CD4-positive, alpha-beta T cell treated with Interleukin-12 subunit alpha and Interleukin-12 subunit beta, for 1 hour (primary cell): ENCODE measurements at regions not wholly inside any gene's neighbourhood (a gene's known extent, or its start where the extent isn't known, plus 50 kb on each side); places are given as distances from the start of the nearest gene placed in this dataset.

Experiments
- DNase-seq: peaks from one replicate; pipeline ENCODE4 v3.0.0-alpha.2; 2020

DNA sequence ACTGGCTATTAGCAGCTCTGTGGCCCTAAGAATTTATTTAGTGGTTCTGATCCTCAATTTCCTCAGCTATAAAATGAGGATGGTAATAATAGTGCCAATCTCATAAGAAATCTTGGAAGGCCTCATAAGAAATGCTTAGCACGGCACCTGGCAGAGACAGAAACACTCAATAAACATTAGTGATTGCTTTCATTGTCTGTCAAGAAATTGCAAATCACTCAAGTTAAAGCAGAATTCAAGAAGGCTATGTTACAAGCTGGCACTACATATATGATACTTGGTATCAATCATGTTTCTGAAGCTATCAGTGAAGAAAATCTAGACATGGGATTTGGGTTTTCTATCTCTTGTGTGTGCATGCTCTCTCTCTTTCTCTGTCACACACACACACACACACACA is 267.7 kb upstream of the KCNIP4 start:
- DNase-seq, result no peak

DNA sequence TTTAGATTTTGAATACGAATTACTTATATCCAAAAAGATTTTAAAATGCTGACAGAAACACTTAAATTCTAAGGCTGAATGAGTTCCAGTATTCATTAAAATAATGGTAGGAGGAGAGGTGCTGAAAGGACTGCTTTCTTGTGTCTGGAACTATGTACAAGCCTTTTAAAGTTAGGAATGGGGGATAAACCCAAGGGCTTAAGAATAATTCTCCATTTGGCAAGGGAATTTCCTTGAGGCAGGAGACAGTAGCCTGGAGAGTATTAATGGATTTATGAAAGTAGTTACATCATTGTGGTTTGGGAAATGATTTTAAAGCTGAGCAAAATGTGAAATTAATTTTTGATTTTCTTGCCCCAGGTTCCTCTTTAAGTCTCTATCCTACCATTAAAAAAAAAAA is 266.5 kb upstream of the KCNIP4 start:
- DNase-seq, result no peak

DNA sequence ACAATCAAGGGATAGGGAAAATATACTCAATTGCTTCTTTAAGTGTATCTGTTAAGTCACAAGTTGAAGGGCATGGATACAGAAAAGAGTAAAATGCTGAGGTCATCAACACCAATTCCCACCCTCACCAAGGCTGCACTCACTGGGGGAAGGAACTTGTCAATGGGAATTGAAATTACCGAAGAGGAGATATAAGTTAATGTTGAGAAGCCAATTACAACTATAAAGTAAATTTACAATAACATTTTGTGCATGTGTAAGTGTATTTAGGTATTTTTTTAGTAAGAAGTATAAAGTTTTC is 255.1 kb upstream of the KCNIP4 start:
- no peak for DNase-seq

DNA sequence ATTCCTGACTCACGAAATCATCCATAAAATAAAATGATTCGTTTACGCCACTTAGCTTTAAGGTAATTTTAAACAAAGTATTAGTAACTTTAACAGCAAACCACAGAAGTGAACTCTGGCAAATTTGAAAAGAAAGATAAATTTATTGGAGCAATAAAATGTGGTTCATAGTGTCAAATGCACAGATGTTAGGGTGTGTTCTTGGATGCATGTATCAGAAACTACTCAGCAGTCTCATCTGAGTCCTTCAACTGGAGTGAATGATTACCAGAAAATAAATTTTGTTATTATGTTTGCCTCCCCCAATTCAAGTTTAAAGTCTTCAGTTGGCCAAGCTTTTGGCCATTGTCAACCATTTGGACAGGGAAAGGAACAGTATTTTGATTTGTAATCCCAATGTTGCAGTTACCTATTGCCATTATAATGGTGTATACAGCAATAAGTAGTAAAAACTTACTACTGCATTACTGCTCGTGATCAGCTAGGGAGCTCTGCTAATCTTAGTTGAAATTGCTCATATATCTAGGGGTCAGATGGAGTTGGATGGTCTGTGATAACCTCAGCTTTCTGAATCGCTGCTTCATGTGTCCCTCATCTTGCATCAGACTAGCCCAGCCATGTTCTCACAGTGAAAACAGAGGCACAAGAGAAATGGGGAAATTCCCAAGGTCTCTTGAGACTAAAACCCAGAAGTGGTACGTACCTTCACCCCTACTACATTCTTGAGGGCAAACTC is 254.6 kb upstream of the KCNIP4 start:
- no peak for DNase-seq

DNA sequence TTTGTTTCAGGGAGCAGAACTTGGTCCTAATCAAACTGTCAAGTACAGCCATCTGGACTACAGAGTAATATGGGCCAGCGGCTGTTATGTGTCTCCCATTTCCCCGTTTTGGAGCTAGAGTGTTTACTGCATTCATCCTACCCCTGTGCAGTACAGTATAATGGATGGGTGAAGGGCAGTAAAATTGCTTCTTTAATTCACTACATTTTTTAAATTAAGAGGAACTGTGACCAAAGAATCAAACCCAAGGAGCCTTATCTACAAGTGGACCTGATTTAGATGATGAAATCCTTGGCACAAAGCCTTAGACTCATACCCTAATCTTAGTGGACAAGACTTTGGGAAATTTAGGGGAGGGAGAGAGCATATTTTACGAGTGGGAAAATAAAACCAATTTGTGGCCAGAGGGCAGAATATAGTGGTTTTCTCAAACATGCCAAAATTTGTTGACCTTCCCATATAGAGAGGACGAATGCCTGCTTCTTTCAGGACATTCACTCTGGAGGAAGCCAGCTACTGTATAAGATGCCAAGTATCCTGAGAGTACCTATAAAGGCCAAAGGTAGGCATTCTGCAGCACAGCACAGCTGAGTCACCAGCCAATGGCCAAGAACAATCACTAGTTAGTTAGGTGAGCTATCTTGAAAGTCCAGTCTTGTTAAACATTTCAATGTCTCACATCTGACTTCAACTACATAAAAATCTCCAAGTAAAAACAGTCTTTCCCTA is 253.8 kb upstream of the KCNIP4 start:
- DNase-seq, result no peak

DNA sequence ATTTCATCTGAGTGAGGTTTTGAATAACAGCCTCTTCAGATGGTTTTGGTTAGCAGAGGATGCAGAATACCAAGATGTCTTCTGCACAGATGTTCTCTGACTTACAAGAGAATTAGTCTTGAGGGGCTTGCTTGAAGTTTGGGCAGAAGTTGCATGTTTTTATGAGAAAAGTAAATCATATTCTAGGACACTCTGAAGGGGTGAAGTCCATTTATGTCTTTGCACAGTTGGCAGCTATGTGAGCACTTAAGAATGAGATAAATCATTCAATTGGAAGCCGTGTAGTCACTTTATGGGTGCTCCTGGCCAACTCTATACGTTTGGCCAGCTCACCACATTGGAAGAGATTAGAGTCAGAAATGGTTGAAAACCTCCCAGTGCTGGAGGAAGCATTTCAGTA is 252.7 kb upstream of the KCNIP4 start:
- no peak for DNase-seq

DNA sequence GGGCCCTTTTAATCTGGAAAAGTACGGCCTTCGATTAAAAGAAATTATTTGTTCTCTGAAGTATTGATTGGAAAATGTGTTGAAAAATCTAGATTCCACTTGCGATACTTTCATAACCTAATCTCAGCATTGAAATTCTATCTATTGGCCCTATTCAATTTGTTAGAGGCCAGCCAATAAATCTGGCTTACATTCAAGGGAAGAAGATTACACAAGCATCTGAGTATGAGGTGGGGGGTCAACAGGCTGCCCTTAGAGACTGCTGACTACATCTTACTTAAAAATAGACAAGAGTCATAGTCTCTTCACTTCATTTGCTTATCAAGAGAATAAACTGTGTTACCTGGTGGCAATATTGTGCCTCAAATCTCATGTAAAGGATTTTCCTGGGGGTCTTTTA is 248.0 kb upstream of the KCNIP4 start:
- DNase-seq, result no peak

DNA sequence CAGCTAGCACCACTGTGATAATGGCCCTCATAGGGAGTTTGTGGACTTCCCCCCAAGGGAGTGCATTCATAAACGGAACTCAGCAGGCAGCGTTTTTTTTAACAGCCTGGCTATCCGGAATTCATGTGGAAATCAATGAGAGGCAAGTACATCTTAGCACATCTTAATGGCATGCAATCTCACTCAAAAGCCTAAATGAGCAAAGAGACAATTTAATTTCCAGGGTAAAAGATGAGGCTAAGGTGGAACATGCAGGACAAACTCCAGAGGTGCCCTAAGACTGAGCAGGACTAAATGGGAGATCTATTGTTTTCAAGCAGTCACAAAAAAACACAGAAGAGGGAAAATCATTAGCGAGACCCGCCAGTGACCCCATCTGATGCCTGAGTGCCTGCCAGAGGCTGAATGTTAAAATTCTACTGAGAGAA is 243.5 kb upstream of the KCNIP4 start:
- no peak for DNase-seq

DNA sequence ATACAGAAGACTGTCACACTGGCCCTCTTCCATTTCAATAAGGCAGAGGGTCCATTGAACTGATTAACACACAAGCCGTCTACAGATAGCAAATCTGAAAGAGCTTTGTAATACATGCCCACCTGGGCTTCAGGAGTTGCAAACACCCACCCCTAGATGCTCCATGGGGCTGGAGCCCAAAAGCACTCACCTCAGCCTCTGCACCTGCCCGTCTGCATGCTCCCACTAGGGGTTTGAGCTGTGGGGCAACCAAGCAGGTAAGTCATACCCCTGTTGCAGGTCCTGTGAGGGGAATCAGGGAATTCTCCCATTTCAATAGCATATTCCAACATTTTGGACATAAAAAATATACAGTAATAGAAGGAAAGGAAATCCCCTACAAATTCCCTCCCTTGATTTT is 243.0 kb upstream of the KCNIP4 start:
- no peak for DNase-seq

DNA sequence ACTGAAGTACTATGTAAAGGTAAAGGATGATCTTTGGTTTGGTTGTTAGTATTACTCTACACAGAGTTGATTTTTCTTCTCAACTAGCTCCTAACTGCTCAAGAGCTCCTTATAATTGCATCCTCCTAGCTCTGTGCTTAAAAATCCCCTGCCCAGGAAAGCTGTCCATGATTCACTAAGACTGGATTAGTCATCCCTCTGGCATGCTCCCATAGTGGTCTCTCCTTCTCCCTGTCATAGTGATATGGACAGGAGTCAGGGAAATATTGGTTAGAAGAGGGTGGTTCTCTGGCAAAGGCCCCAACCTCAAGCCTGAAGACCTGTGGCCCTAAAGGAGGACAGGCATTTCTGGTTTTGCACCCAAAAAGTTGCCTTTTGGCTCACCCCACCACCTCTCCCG is 242.3 kb upstream of the KCNIP4 start:
- DNase-seq, result no peak

DNA sequence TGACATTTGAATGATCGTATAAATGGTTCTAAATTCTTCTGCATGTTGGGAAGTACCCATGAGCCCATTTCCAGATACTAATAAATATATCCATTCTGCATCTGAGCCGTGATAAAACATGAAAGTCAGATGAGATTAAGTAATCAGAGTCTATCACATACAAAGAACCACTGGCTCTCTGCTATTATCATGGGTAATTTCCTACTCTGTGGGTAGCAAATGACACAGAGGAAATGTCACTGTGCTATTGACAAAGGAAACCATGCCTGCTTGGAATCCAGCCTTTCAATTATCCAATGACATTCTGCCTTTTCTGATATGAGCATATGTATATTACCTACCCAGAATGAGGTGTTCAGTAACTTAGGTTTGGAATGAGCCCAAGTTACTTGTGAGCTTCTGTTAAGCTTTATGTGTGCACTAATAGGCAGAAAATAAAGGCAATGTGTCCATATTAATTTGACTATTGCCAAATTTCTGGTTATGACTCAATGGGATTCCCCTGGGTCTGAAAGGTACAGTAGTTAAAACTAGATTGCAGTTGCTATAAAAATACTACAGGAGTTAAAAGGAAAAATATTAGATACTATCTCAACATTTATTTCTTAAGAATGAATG is 238.7 kb upstream of the KCNIP4 start:
- no peak for DNase-seq

DNA sequence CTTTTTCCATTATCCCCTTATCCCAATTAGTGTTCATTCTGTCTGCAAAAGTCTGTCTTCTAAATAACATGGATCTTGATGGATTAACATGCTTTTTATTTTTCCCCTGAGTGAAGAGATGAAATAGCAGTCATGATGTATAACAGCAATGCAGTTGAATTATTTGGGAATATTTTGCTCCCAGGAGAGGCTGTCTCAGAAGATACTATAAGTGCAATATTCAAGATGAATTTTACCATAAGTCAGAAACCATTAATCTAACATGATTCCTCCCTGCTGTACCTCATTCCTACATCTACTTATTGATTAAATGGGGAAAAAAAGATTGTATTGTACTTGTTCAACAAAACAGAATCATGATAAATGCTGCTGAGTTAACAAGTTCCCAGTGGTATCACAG is 233.2 kb upstream of the KCNIP4 start:
- no peak for DNase-seq

DNA sequence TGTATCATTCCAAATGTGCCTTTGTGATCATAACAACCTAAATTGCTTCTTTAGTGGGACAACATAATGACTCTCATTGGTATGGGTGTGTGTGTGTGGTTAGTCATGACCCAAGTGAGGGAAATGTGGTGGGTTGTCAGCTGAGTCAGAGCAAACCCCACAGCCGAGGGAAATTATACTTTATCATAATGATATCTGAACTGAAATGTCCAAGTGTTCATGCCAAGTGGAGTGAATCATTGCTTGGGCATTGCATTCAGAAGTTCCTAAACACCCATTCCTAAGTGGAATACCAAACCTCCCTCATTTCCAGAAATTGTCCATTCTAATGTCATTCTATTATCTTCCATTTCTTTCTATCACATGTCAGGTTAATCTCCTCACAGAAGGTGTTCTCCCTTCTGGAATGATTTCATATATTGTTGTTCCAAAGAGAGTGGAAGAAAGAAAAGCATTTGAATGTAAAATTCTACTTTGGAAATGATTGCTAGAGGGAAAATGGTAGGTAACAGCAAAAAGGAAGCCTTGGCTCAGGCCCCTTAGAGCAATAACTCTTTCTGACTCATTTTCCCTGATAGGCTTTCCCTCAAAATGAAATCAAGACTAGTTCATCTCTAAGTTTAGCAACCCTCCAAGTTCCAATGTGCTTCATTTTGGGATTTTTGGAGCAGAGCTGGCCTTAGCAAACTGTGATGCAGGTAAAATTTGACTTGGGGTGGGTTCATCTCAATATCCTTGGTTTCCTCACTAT is 230.7 kb upstream of the KCNIP4 start:
- DNase-seq, result no peak

DNA sequence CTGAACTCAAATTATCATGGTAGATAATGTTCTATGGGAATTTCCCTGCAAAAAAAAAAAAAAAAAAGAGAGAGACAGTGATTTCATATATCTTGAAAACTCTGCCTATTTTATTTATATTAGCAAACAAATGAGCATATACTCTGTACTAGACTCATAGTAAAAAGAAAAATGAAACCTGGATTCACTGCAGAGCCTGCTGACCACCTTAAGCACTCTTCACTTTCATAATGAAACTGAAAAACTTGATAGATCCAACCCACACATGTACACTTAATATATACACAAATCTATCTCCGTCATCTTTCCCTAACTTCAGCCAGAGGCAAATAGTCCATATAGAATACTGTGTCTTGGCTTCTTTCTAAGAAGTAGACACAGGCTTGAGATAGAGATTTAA is 226.1 kb upstream of the KCNIP4 start:
- DNase-seq, result no peak

DNA sequence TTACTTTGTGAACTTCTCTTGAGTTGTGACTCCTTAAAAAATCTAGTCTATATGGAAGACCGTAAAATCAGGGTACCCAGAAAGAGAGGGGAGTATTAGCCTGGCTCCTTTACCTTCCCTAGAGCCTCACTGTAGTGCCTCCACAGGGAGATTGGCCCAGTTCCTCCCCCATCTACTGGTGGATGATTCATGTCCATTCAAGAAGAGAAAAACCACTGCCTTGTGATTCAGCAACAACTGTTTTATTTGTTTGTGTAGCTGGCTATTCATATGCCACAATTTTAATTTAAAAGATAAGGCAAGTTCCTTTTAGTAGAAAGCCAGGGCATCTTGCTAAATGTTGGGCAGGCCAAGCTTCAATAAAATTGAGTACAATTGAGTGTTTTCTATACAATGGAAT is 221.8 kb upstream of the KCNIP4 start:
- DNase-seq, result no peak

DNA sequence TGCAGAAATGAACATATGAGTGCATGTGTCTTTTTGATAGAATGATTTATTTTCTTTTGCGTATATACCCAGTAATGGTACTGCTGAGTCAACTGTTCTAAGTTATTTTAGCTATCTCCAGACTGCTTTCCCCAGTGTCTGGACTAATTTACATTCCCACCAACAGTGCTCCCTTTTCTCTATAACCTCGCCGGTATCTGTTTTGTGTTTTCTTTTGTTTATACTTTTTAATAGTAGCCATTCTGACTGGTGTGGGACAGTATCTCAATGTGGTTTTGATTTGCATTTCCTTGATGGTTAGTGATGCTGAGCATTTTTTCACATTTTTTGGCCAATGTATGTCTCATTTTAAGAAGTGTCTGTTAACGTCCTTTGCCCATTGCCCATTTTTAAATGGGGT is 218.6 kb upstream of the KCNIP4 start:
- DNase-seq, result no peak

DNA sequence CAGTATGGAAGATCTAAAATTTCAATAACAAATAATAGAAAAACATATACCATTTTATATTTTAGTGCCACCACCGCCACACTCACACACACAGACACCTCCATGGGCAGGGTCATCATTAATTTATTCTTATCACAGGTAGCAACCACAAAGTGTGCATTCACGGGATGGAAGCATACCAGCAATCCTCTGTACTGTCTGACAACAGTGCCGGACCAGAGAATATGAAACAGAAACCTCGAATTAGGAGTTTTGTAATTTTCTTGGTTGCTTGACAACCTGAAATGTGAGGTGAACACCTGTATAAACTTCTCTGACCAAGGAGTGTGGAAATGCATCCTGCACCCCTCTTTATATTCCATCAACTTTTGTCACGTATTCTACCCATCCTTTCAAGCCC is 213.9 kb upstream of the KCNIP4 start:
- DNase-seq, result no peak

DNA sequence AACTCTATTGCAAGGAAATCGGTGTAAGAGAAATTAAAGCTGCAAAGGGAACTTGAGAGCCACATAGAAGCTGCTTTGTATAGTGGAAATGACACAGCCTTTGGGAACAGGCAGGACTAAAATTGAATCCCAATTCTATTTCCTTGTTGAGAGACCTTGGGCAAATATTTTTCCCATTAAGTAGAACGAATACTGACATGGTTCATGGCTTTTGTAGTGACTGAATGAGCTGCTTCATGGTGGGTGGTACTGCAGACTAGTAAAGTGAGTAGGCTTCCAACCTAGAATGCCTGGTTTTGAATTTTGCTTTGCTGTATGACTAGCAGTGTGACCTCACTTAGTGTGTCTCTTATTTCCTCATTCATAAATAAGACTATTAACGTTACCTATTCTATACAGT is 182.2 kb upstream of the KCNIP4 start:
- DNase-seq, result no peak

DNA sequence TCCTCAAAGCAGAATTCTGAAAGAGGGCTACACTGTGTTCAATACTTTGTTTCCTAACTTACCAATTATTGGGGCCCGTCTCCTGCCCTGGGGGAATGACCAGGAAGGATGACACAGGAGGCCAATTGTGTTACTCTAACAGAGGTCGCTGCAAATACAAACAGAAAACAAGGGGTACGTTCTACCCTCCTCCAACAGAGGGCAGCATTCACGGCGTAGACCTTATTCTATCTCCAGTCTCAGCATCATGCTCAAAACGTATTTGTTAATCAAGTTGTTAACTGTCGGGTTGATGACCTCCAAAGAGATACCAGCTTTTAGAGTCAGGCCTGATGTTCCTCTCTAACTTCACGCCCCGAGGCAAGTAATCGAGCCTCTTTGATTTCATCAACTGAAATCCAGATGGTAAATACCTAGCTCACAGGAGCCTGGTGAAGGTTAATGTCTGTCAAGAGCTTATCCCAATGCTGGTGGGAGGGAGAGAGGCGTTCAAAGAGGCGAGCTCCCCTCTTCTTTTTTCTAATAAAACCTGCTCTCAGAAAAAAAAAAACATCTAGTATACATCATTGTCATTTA is 181.0 kb upstream of the KCNIP4 start:
- DNase-seq, result no peak

DNA sequence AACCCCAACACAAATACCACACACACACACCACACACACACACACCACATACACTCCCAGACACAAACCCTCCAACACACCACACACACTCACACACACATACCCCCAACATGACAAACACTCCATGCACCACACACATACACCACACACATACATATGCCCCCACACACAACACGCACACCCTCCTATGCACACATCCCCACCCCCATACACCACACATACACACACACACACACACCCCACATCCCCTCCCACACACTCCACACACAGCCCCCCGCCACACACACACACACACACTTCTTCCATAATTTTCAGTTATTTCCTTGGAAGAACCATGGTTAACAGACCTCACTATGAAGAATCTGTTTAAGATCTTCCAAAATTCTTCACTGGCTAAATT is 173.5 kb upstream of the KCNIP4 start:
- DNase-seq, result no peak

DNA sequence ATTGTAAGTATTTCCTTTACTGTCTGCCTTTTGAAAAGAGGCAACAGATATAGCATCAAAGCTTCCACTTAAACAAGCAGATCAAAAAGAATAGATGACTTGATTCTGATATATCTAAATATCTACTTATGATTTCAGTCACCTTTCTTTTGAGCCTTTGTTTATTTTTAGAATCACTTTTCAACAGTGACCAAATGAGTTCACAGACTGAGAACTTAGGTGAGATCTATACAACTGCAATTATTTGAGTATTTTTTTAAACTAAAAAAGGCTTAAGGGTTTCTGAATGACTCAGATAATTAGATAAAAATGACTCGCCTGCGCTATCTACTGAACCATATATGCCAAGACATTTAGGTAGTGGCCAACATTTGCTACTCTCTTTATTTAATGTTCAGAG is 166.7 kb upstream of the KCNIP4 start:
- DNase-seq, result no peak

DNA sequence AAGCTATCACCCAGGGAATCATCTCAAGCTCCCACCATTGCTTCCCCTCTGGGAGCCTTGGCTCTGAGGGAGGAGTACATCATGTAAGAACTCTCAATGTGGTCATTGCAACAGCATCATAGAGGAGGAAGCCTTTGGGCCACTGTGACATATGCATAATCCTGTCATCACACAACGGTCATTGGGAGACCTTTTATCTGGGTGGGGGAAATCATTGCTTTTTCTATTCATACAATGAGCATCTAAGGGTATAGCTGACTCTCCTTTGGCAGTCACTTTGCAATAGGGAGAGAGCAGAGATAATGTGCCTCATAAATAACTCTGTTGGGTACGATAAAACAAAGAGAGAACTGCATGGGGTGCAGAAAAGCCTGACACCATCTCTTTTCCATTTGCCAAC is 155.2 kb upstream of the KCNIP4 start:
- no peak for DNase-seq

DNA sequence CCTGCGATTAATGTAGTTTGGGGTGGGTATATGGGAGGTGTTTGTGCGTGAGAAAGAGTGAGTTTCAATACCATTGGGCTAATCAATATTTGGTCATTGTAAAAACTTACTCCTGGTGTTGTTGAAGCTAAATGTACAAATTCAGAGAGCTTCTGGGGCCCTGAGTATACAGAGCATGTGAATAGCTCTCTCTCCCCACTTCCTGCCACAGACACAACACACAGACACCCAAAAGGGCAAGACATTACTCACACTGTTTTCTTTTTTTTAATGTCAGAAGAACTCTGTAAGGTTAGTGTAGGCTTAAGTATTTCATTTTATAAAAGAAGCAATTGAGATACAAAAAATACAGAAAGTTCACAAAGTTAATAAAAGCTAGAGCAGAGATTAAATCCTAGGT is 151.3 kb upstream of the KCNIP4 start:
- DNase-seq, result peak; percentile 1

DNA sequence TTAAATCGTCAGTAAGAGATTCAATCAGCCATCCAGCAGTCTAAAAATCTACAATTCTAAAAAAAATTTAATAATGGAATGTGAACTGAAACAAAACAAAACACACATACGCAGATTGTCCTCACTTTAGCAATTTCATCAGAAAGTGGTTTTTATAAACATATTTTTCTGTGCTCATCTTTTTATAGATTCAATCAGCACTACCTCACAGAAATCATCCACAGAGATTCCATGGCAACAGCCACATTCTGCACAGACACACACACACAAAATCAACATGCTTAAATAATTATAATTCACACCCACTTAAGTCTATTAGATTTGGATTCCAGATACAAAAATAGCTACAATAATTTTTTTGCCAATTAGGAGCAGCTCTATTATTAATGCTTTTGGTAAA is 149.0 kb upstream of the KCNIP4 start:
- no peak for DNase-seq
